CD4-positive, CD25-positive, alpha-beta regulatory T cell (primary cell): ENCODE measurements at regions not wholly inside any gene's neighbourhood (a gene's known extent, or its start where the extent isn't known, plus 50 kb on each side); places are given as distances from the start of the nearest gene placed in this dataset.
"Not testable (repeated sequence)": the region's sequence is repeated elsewhere in the genome, so short reads cannot be mapped to it uniquely, and the experiment has no call there.

ENCODE experiments used
- ATAC-seq, 2 donors: fragments of 150-1000 bp; cut with Tn5 transposase; one replicate each; pipeline ENCODE4 v1.10.0; 2021; ENCODE audit warnings: low read depth in 2 of 2, moderate number of reproducible peaks in 2 of 2, moderate library complexity in 1 of 2
- DNase-seq, 3 donors: peaks; one replicate each; pipeline versions ENCODE4 v3.0.0 to v3.0.0-alpha.2; 2012 to 2022; ENCODE audit warnings: mixed read lengths in 1 of 3
- H3K27ac ChIP-seq: one replicate; pipeline ENCODE4 v1.7.0; 2013; ENCODE audit warnings: mild to moderate bottlenecking, low read length; ENCODE audit not compliant: insufficient read depth, poor library complexity, severe bottlenecking
- H3K27me3 ChIP-seq: one replicate; pipeline ENCODE4 v1.7.0; 2013; ENCODE audit warnings: low read length; ENCODE audit not compliant: control insufficient read depth, insufficient read depth
- H3K36me3 ChIP-seq: one replicate; pipeline ENCODE4 v1.7.0; 2013; ENCODE audit warnings: mild to moderate bottlenecking, low read length, moderate library complexity; ENCODE audit not compliant: control insufficient read depth, insufficient read depth
- H3K4me1 ChIP-seq: 2 replicates; pipeline ENCODE4 v1.7.0; 2013; ENCODE audit warnings: mild to moderate bottlenecking, low read length; ENCODE audit not compliant: insufficient read depth, control insufficient read depth, poor library complexity, severe bottlenecking
- H3K4me3 ChIP-seq: one replicate; pipeline ENCODE4 v1.7.0; 2013; ENCODE audit warnings: low read depth, mild to moderate bottlenecking, low read length, moderate library complexity
- H3K9me3 ChIP-seq, 2 experiments: 1 replicate in 1 of 2; 2 replicates in 1 of 2; pipeline ENCODE4 v1.7.0; 2013; ENCODE audit warnings: low read length in 2 of 2, mild to moderate bottlenecking in 1 of 2, moderate library complexity in 1 of 2; ENCODE audit not compliant: control insufficient read depth in 2 of 2
- H3K27ac Mint-ChIP-seq, 3 donors: one replicate each; pipeline ENCODE4 v1.8.0; 2020 to 2022; ENCODE audit warnings: mild to moderate bottlenecking in 3 of 3, mixed read lengths in 3 of 3, moderate library complexity in 2 of 3
- H3K27me3 Mint-ChIP-seq: one replicate; pipeline ENCODE4 v1.8.0; 2022; ENCODE audit warnings: mild to moderate bottlenecking, mixed read lengths
- H3K36me3 Mint-ChIP-seq: one replicate; pipeline ENCODE4 v1.8.0; 2020; ENCODE audit warnings: mixed read lengths
- H3K4me1 Mint-ChIP-seq, 4 donors: one replicate each; pipeline ENCODE4 v1.8.0; 2020 to 2022; ENCODE audit warnings: mixed read lengths in 4 of 4, mild to moderate bottlenecking in 1 of 4
- H3K4me3 Mint-ChIP-seq, 4 donors: one replicate each; pipeline ENCODE4 v1.8.0; 2020 to 2022; ENCODE audit warnings: mild to moderate bottlenecking in 4 of 4, mixed read lengths in 4 of 4, moderate library complexity in 3 of 4
- H3K9me3 Mint-ChIP-seq, 7 donors: one replicate each; pipeline ENCODE4 v1.8.0; 2020 to 2022; ENCODE audit warnings: mixed read lengths in 7 of 7, mild to moderate bottlenecking in 3 of 7, moderate library complexity in 2 of 7

DNA sequence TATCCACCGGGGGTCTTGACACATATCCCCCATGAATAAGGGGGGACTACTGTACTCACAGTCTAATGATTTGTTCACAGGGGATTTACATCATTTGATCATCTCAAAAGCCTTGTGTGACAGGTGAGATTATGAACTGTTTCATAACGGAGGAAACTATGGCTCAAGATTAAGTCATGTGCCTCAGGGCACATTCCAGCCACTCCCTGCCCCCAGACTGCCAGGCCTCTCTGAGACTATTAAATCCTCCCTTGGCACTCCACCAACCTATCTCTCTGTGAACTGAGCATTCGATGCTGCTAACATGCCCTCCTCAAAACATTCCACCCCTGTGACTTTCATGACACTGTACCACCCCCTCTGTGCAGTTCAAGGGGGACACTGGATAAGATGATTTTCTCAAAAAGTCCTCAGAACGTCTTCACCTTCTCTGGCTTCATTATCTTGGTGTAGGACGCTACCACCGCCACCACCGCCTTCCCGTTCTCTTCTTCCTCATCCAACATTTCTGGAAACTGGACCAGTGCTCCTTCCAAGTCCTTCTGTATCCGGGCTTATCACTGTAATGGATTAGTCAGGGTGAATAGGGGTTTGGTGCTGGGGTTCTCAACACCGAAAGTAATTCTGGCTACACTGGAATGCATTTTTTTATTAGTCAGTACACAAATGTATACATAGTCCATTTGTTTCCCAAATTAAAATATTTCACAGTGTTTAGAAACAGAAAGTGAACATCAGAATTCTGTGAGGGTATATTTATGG is 169.6 kb downstream of the KCNS3 start:
- Mint-ChIP-seq H3K4me1 (no peaks in the 10 kb centered on the region), H3K27me3 (no peaks in the 10 kb centered on the region), H3K36me3 (no peaks in the 10 kb centered on the region), H3K9me3 (peaks cover 0 to 3% (median 0%) of the 10 kb centered on the region in 7 donors), H3K4me3 (no peak overlapping the region), H3K27ac (no peak overlapping the region)
- DNase-seq (no peak), ATAC-seq (no peak)
- no peaks in the 10 kb centered on the region for H3K4me1 ChIP-seq
- H3K4me3 ChIP-seq, result no peak overlapping the region
- H3K36me3 ChIP-seq, result no peaks in the 10 kb centered on the region
- H3K27me3 ChIP-seq, result no peaks in the 10 kb centered on the region
- H3K9me3 ChIP-seq, result no peaks in the 10 kb centered on the region
- H3K27ac ChIP-seq, result no peak overlapping the region

DNA sequence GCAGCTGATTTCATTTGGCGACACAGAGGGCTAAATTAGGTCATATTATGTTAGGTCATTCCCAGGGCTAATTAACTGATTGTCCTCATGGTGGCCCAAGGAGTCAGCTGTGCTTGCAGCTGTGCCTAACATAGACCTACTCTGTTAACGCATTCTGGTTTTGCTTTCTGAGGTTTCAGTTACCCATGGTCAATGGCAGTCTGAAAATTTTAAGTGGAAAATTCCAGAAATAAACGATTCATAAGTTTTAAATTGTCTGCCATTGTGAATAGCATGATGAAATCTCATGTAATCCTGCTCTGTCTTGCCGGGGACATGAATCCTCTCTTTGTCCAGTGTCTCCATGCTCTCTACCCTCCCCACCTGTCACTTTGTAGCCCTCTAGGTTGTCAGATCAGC is 168.7 kb downstream of the KCNS3 start:
- Histone ChIP-seq H3K4me3 (no peak overlapping the region), H3K4me1 (no peaks in the 10 kb centered on the region), H3K36me3 (no peaks in the 10 kb centered on the region), H3K9me3 (no peaks in the 10 kb centered on the region), H3K27me3 (no peaks in the 10 kb centered on the region), H3K27ac (no peak overlapping the region)
- no peak overlapping the region for H3K4me3 Mint-ChIP-seq
- DNase-seq (no peak), ATAC-seq (no peak)
- H3K36me3 Mint-ChIP-seq, result no peaks in the 10 kb centered on the region
- H3K27ac Mint-ChIP-seq, result no peak overlapping the region
- peaks cover 0 to 3% (median 0%) of the 10 kb centered on the region in 7 donors for H3K9me3 Mint-ChIP-seq
- H3K4me1 Mint-ChIP-seq, result no peaks in the 10 kb centered on the region
- no peaks in the 10 kb centered on the region for H3K27me3 Mint-ChIP-seq

DNA sequence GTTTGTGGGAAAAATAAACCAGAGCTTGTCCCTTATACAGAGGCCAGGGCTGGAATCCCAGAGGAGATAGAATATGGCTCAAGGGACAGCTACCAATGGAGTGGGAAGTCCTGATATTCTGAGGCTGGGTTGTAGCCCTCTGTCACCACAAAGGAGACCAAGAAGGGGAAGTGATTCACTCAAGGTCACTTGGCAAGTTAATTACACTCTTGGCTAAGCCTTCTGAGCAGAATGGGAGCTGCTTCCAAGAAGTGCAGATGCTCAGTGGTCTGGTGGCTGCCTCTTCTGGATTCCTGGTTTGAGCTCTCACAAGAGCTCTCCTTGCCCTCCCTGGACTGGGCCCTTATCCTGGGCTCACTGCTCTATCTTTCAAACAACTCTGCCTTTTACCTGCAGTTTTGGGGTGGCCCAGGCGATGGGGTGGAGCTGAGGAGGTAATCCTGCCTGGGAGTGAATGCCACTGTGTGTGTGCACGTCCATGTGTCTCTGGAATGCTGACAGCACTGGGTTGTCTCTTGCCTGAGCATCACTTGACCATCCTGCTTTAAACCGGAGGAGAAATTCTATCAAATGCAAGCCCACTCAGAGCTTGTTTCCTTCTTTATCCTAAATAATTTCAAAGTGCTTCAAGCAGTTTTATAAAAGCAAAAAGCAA is 168.2 kb downstream of the KCNS3 start:
- no peaks in the 10 kb centered on the region for H3K4me1 Mint-ChIP-seq
- H3K4me1 ChIP-seq, result no peaks in the 10 kb centered on the region

DNA sequence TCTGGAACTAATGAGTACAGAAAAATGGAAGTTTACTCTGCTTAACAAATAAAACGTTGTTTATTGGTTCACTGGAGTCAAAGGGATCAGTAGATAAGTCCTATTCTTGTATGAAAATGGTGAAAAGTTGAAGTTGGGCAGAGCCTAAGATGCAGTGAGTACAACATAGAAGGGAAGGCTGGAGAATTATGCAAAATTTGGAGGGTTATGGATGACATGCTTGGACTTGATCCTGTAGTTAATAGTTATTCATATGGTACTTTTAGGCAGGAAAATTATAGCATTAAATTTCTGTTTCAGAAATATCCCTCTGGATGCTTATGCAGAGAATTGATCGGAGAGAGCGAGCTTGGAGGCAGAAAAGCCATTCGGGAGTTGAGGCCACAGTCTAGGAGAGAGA is 167.6 kb downstream of the KCNS3 start:
- Histone ChIP-seq H3K27ac (no peak overlapping the region), H3K4me3 (no peak overlapping the region), H3K36me3 (no peaks in the 10 kb centered on the region), H3K4me1 (no peaks in the 10 kb centered on the region), H3K27me3 (no peaks in the 10 kb centered on the region), H3K9me3 (no peaks in the 10 kb centered on the region)
- ATAC-seq (no peak), DNase-seq (no peak)
- H3K27me3 Mint-ChIP-seq, result no peaks in the 10 kb centered on the region
- no peak overlapping the region for H3K4me3 Mint-ChIP-seq
- H3K27ac Mint-ChIP-seq, result no peak overlapping the region
- no peaks in the 10 kb centered on the region for H3K4me1 Mint-ChIP-seq
- H3K9me3 Mint-ChIP-seq, result peaks cover 0 to 3% (median 0%) of the 10 kb centered on the region in 7 donors
- no peaks in the 10 kb centered on the region for H3K36me3 Mint-ChIP-seq

More for the DNA sequence above, 168.2 kb downstream of the KCNS3 start:
- DNase-seq, result no peak
- H3K9me3 Mint-ChIP-seq, result peaks cover 0 to 3% (median 0%) of the 10 kb centered on the region in 7 donors
- Histone ChIP-seq H3K9me3 (no peaks in the 10 kb centered on the region), H3K4me3 (no peak overlapping the region), H3K36me3 (no peaks in the 10 kb centered on the region), H3K27me3 (no peaks in the 10 kb centered on the region), H3K27ac (no peak overlapping the region)
- no peaks in the 10 kb centered on the region for H3K27me3 Mint-ChIP-seq
- H3K36me3 Mint-ChIP-seq, result no peaks in the 10 kb centered on the region
- ATAC-seq, result no peak
- H3K4me3 Mint-ChIP-seq, result no peak overlapping the region
- no peak overlapping the region for H3K27ac Mint-ChIP-seq

DNA sequence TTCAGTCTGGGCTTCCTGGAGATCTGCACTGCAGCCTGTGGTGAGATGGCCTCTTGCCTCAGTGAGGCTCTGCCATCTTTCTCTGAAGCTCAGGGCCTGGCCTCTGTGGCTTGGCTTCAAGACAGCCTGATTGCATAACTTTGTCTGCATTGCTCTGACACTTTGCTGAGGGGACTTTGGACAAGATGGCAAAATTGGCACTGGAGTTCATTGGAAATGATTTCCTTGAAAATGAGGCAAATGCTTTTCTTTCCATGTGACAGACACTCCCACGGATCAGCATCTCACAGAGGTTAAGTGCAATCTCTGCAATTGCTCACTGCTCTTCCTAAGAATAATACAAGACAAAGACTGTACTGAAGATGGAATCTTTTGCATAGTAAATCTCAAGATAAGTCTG is 166.8 kb downstream of the KCNS3 start:
- Mint-ChIP-seq H3K36me3 (no peaks in the 10 kb centered on the region), H3K27ac (no peak overlapping the region), H3K4me1 (no peaks in the 10 kb centered on the region), H3K9me3 (peaks cover 0 to 3% (median 0%) of the 10 kb centered on the region in 7 donors), H3K27me3 (no peaks in the 10 kb centered on the region), H3K4me3 (no peak overlapping the region)
- Histone ChIP-seq H3K27ac (no peak overlapping the region), H3K27me3 (no peaks in the 10 kb centered on the region), H3K9me3 (no peaks in the 10 kb centered on the region), H3K36me3 (no peaks in the 10 kb centered on the region), H3K4me1 (no peaks in the 10 kb centered on the region), H3K4me3 (no peak overlapping the region)
- DNase-seq, result no peak
- ATAC-seq, result no peak

DNA sequence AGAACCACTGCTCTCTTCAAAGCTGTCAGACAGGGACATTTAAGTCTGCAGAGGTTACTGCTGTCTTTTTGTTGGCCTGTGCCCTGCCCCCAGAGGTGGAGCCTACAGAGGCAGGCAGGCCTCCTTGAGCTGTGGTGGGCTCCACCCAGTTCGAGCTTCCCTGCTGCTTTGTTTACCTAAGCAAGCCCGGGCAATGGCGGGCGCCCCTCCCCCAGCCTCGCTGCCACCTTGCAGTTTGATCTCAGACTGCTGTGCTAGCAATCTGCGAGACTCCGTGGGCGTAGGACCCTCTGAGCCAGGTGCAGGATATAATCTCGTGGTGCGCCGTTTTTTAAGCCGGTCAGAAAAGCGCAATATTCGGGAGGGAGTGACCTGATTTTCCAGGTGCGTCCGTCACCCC is 138.9 kb downstream of the KCNS3 start:
- H3K36me3 Mint-ChIP-seq, H3K27ac Mint-ChIP-seq, H3K4me1 Mint-ChIP-seq, ATAC-seq, H3K4me3 Mint-ChIP-seq, H3K27me3 Mint-ChIP-seq, H3K4me3 ChIP-seq, DNase-seq, H3K27me3 ChIP-seq, H3K27ac ChIP-seq, H3K4me1 ChIP-seq, H3K36me3 ChIP-seq, H3K9me3 ChIP-seq: not testable (repeated sequence)
- peaks cover 0 to 28% (median 4%) of the 10 kb centered on the region in 7 donors for H3K9me3 Mint-ChIP-seq

DNA sequence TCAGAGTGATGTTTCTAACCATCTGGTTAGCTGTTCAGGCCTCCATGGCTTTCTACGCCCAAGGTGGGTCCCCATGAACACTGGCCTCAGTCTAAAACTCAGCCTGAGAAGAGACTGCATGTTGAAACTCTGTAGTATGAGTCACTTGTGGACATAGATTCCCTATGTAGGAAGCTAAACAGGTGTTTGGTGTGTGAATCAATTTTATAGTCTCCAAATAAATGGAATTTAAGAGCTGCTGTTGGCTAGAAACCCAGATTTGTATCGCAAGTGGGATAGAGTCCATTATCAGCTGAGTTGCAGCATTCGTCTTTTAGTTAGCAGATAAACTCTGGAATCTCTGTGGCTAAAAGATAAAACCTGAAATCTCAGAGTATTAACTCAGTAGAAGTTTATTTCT is 131.4 kb downstream of the KCNS3 start:
- Histone ChIP-seq H3K9me3 (no peaks in the 10 kb centered on the region), H3K4me3 (no peak overlapping the region), H3K36me3 (no peaks in the 10 kb centered on the region), H3K27me3 (no peaks in the 10 kb centered on the region), H3K4me1 (no peaks in the 10 kb centered on the region), H3K27ac (no peak overlapping the region)
- Mint-ChIP-seq H3K27me3 (no peaks in the 10 kb centered on the region), H3K4me3 (no peak overlapping the region), H3K36me3 (no peaks in the 10 kb centered on the region), H3K9me3 (peaks cover 0 to 11% (median 4%) of the 10 kb centered on the region in 7 donors), H3K27ac (no peak overlapping the region), H3K4me1 (no peaks in the 10 kb centered on the region)
- DNase-seq (no peak), ATAC-seq (no peak)

DNA sequence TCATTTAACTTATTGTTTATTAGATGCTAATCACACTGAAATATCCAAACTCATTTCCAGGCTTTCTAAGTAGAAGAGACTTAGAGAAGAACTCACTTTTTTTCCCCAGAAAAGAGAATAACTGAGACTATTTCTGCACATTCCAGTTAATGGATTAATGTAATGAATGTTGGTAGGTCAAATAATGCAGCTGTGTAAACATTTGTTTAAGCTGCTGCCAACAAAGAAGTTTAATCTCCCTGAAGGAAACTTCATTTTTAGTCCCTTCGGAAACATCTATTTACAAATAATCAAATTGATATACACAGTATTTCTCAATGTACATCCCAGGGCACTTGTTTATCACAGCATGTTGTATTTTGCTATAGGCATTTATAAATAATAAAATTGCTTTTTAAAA is 126.9 kb downstream of the KCNS3 start:
- no peaks in the 10 kb centered on the region for H3K27me3 Mint-ChIP-seq
- ATAC-seq, result no peak

More for the DNA sequence above, 126.9 kb downstream of the KCNS3 start:
- H3K36me3 Mint-ChIP-seq, result no peaks in the 10 kb centered on the region
- H3K27ac Mint-ChIP-seq, result no peak overlapping the region
- Histone ChIP-seq H3K27me3 (no peaks in the 10 kb centered on the region), H3K27ac (no peak overlapping the region), H3K4me1 (no peaks in the 10 kb centered on the region), H3K4me3 (no peak overlapping the region), H3K9me3 (no peaks in the 10 kb centered on the region), H3K36me3 (no peaks in the 10 kb centered on the region)
- H3K9me3 Mint-ChIP-seq, result peaks cover 0 to 11% (median 0%) of the 10 kb centered on the region in 7 donors
- no peak for DNase-seq
- H3K4me1 Mint-ChIP-seq, result no peaks in the 10 kb centered on the region
- H3K4me3 Mint-ChIP-seq, result no peak overlapping the region
